IMR-90 (cell line): ENCODE measurements at regions not wholly inside any gene's neighbourhood (a gene's known extent, or its start where the extent isn't known, plus 50 kb on each side); places are given as distances from the start of the nearest gene placed in this dataset.

Source experiments
- ATAC-seq: fragments of 200-7000 bp; cut with Tn5 transposase; 2 replicates; pipeline ENCODE4 v1.9.1; 2020; ENCODE audit warnings: low read depth, mild to moderate bottlenecking, moderate library complexity
- BruUV-seq: library from RNA; stranded (reverse); fragments of 400-500 nt; replicated peaks from 2 replicates; lab custom pipeline; 2021; lab: Mats Ljungman, UMichigan
- CTCF ChIA-PET: fragments of 300-600 bp; formaldehyde crosslinking; extraction: SDS; loops from one replicate; lab custom pipeline; 2021; ENCODE audit warnings: antibody characterized with exemption; lab: Yijun Ruan, JAX
- POLR2A ChIA-PET: fragments of 300-600 bp; sonication (Branson Sonifier 250); formaldehyde crosslinking; loops from one replicate; lab custom pipeline; 2022; ENCODE audit warnings: antibody characterized with exemption; ENCODE audit not compliant: unreplicated experiment; lab: Charles Lee
- DNase-seq: peaks from one replicate; pipeline ENCODE4 v3.0.0; 2013
- H2AFZ ChIP-seq: replicated peaks from 2 replicates; pipeline ENCODE3; 2013; ENCODE audit warnings: low read length, mild to moderate bottlenecking; ENCODE audit not compliant: poor library complexity
- H2AK5ac ChIP-seq: 2 replicates; pipeline ENCODE4 v1.6.1; 2013; ENCODE audit warnings: low read depth, low read length, inconsistent platforms
- H2AK9ac ChIP-seq: replicated peaks from 2 replicates; pipeline ENCODE3; 2013; ENCODE audit warnings: mild to moderate bottlenecking, low read depth, low read length, moderate library complexity; ENCODE audit not compliant: poor library complexity
- H2BK120ac ChIP-seq: 2 replicates; pipeline ENCODE4 v1.6.1; 2013; ENCODE audit warnings: low read depth, low read length, inconsistent platforms
- H2BK15ac ChIP-seq: 3 replicates; pipeline ENCODE4 v1.6.1; 2013; ENCODE audit warnings: low read depth, low read length, inconsistent platforms
- H2BK20ac ChIP-seq: 2 replicates; pipeline ENCODE4 v1.6.1; 2013; ENCODE audit warnings: low read depth, mild to moderate bottlenecking, inconsistent platforms, low read length, moderate library complexity
- H2BK5ac ChIP-seq: 2 replicates; pipeline ENCODE4 v1.6.1; 2013; ENCODE audit warnings: mild to moderate bottlenecking, low read depth, low read length, inconsistent platforms; ENCODE audit not compliant: poor library complexity, severe bottlenecking
- H3K14ac ChIP-seq: replicated peaks from 2 replicates; pipeline ENCODE4 v1.6.1; 2013; ENCODE audit warnings: low read depth, low read length, inconsistent platforms
- H3K18ac ChIP-seq: 2 replicates; pipeline ENCODE4 v1.6.1; 2013; ENCODE audit warnings: low read depth, low read length, control low read depth
- H3K23ac ChIP-seq: 2 replicates; pipeline ENCODE4 v1.6.1; 2013; ENCODE audit warnings: low read depth, low read length, inconsistent platforms
- H3K27ac ChIP-seq: 2 replicates; pipeline ENCODE4 v1.5.1; 2013; ENCODE audit warnings: mild to moderate bottlenecking, control low read depth, low read length; ENCODE audit not compliant: insufficient read depth
- H3K27me3 ChIP-seq: 2 replicates; pipeline ENCODE4 v1.6.1; 2013; ENCODE audit warnings: low read length; ENCODE audit not compliant: control insufficient read depth, insufficient read depth
- H3K36me3 ChIP-seq: 2 replicates; pipeline ENCODE4 v1.6.1; 2013; ENCODE audit warnings: low read length, mixed read lengths; ENCODE audit not compliant: control insufficient read depth, insufficient read depth
- H3K4ac ChIP-seq: 2 replicates; pipeline ENCODE4 v1.6.1; 2013; ENCODE audit warnings: low read depth, low read length, inconsistent platforms
- H3K4me1 ChIP-seq: 2 replicates; pipeline ENCODE4 v1.6.1; 2013; ENCODE audit warnings: low read length, mixed read lengths; ENCODE audit not compliant: control insufficient read depth, insufficient read depth
- H3K4me2 ChIP-seq: 2 replicates; pipeline ENCODE4 v1.6.1; 2013; ENCODE audit warnings: low read depth, mild to moderate bottlenecking, control low read depth, low read length, moderate library complexity
- H3K4me3 ChIP-seq: 2 replicates; pipeline ENCODE4 v1.5.1; 2013; ENCODE audit warnings: low read depth, mild to moderate bottlenecking, control low read depth, low read length, moderate library complexity; ENCODE audit not compliant: insufficient read depth
- H3K56ac ChIP-seq: 2 replicates; pipeline ENCODE4 v1.6.1; 2013; ENCODE audit warnings: low read length, inconsistent platforms; ENCODE audit not compliant: insufficient read depth; ENCODE audit errors: extremely low read depth
- H3K79me1 ChIP-seq, 2 experiments: 2 replicates each; pipeline ENCODE4 v1.6.1; 2013; ENCODE audit warnings: low read length in 2 of 2, inconsistent platforms in 1 of 2, low read depth in 1 of 2
- H3K9ac ChIP-seq: 2 replicates; pipeline ENCODE4 v1.6.1; 2013; ENCODE audit warnings: low read depth, low read length, control low read depth
- H3K9me1 ChIP-seq: 2 replicates; pipeline ENCODE4 v1.6.1; 2013; ENCODE audit warnings: low read length, inconsistent platforms; ENCODE audit not compliant: insufficient read depth
- H3K9me3 ChIP-seq: 2 replicates; pipeline ENCODE4 v1.6.1; 2013; ENCODE audit warnings: low read length; ENCODE audit not compliant: control insufficient read depth, insufficient read depth
- H4K20me1 ChIP-seq: 2 replicates; pipeline ENCODE4 v1.6.1; 2013; ENCODE audit warnings: low read length, inconsistent platforms; ENCODE audit not compliant: insufficient read depth
- H4K5ac ChIP-seq: 2 replicates; pipeline ENCODE4 v1.6.1; 2013; ENCODE audit warnings: mild to moderate bottlenecking, low read depth, low read length, control low read depth
- H4K8ac ChIP-seq, 2 experiments: 2 replicates each; pipeline ENCODE4 v1.6.1; 2013; ENCODE audit warnings: low read depth in 2 of 2, low read length in 2 of 2, control low read depth in 1 of 2, inconsistent platforms in 1 of 2
- H4K91ac ChIP-seq: 2 replicates; pipeline ENCODE4 v1.6.1; 2013; ENCODE audit warnings: low read depth, low read length, inconsistent platforms; ENCODE audit not compliant: insufficient read depth
- BHLHE40 ChIP-seq: fragments of 150-350 bp; IDR thresholded peaks from 2 replicates; pipeline ENCODE4 v1.6.1; 2016; ENCODE audit warnings: mild to moderate bottlenecking, low read depth, low read length
- CEBPB ChIP-seq: IDR thresholded peaks from 2 replicates; pipeline ENCODE4 v1.6.1; 2012; ENCODE audit warnings: low read depth, low read length, improper control_type of control experiment
- CHD1 ChIP-seq: IDR thresholded peaks from 2 replicates; pipeline ENCODE4 v1.6.1; 2012; ENCODE audit warnings: low read depth, low read length, improper control_type of control experiment
- FOS ChIP-seq: fragments of 150-350 bp; IDR thresholded peaks from 2 replicates; pipeline ENCODE4 v1.6.1; 2016; ENCODE audit warnings: low read depth, low read length
- MAFK ChIP-seq: IDR thresholded peaks from 2 replicates; pipeline ENCODE4 v1.6.1; 2012; ENCODE audit warnings: low read depth, low read length, improper control_type of control experiment
- MAZ ChIP-seq: IDR thresholded peaks from 2 replicates; pipeline ENCODE4 v1.6.1; 2012; ENCODE audit warnings: low read depth, mild to moderate bottlenecking, low read length, improper control_type of control experiment, moderate library complexity, borderline replicate concordance
- MXI1 ChIP-seq: IDR thresholded peaks from 2 replicates; pipeline ENCODE4 v1.6.1; 2012; ENCODE audit warnings: low read depth, mild to moderate bottlenecking, low read length, moderate library complexity, borderline replicate concordance
- NFE2L2 ChIP-seq: fragments of 150-350 bp; IDR thresholded peaks from 2 replicates; pipeline ENCODE4 v1.6.1; 2016; ENCODE audit warnings: low read depth, mild to moderate bottlenecking, low read length
- POLR2A ChIP-seq: IDR thresholded peaks from 2 replicates; pipeline ENCODE4 v1.6.1; 2012; ENCODE audit warnings: mild to moderate bottlenecking, low read depth, low read length
- RAD21 ChIP-seq: IDR thresholded peaks from 2 replicates; pipeline ENCODE4 v1.6.1; 2012; ENCODE audit warnings: low read length, improper control_type of control experiment
- RCOR1 ChIP-seq: IDR thresholded peaks from 2 replicates; pipeline ENCODE4 v1.6.1; 2012; ENCODE audit warnings: mild to moderate bottlenecking, low read length, improper control_type of control experiment; ENCODE audit not compliant: insufficient replicate concordance
- RFX5 ChIP-seq: IDR thresholded peaks from 2 replicates; pipeline ENCODE4 v1.8.0; 2012; ENCODE audit warnings: low read depth, mild to moderate bottlenecking, low read length, moderate library complexity
- SMC3 ChIP-seq: fragments of 150-350 bp; IDR thresholded peaks from 2 replicates; pipeline ENCODE4 v1.6.1; 2016; ENCODE audit warnings: low read depth, mild to moderate bottlenecking, antibody characterized with exemption, low read length, moderate library complexity
- WGBS, 2 experiments: methylation state at CpG; one replicate each; pipeline versions ENCODE4 v1.1.5 to v1.1.7; 2013; ENCODE audit warnings: missing lambda C conversion rate in 2 of 2; ENCODE audit not compliant: insufficient read length in 1 of 2; ENCODE audit errors: extremely low coverage in 2 of 2; 5-methylcytosine and 5-hydroxymethylcytosine counted together
- dilution Hi-C: fragments of 300-500 bp; cut with HindIII; formaldehyde crosslinking; loops from one replicate; pipeline ENCODE4 v1.14.3; 2018; ENCODE audit warnings: low sequenced_read_pairs; ENCODE audit not compliant: unreplicated experiment
- in situ Hi-C: fragments of 300-500 bp; cut with MboI; formaldehyde crosslinking; loops from 3 replicates; pipeline ENCODE4 v1.14.3; 2019; ENCODE audit warnings: low sequenced_read_pairs, inconsistent platforms, mixed read lengths
- intact Hi-C: fragments of 100-400 bp; cut with micrococcal nuclease; formaldehyde crosslinking; loops from 2 replicates; pipeline ENCODE4 v1.10.0; 2022
- TF ChIP-seq, protein P1 (sequence below): fragments of 150-350 bp; IDR thresholded peaks from 2 replicates; pipeline ENCODE4 v1.6.1; 2017; ENCODE audit warnings: mild to moderate bottlenecking, antibody characterized with exemption, low read length, low read depth
- TF ChIP-seq, protein P2 (sequence below): fragments of 150-350 bp; IDR thresholded peaks from 2 replicates; pipeline ENCODE4 v1.6.1; 2016; ENCODE audit warnings: low read depth, mild to moderate bottlenecking, low read length, moderate library complexity, borderline replicate concordance
- TF ChIP-seq, protein P3 (sequence below): conservative IDR thresholded peaks from 2 replicates; pipeline ENCODE4 v1.5.1; 2012; ENCODE audit warnings: mild to moderate bottlenecking, low read depth, low read length, improper control_type of control experiment

DNA sequence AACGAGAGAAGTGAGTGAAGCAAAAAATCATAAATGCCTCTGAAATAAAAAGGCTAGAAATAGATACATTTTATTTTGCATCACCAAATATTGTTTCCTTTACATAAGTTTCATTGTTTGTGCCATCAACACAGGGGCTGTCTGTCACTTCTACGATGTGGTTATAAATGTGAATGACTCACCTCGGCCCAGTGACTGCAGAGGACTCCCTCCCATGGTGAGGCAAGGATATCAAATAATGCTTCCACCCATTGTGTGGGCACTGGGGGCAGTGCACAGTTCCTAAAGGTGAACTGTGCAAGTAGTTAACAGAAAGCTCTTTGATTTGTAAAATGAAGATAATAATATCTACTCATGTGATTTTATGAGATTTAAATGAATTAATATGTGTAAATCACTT lies 230.3 kb upstream of the NEIL3 start:
- Histone ChIP-seq H2AK9ac (no peak overlapping the region), H3K27ac (no peak overlapping the region), H4K8ac (no peak overlapping the region), H3K4ac (no peak overlapping the region), H3K9ac (no peak overlapping the region), H2AFZ (no peak overlapping the region), H3K4me3 (no peak overlapping the region), H3K79me1 (no peaks in the 10 kb centered on the region), H4K5ac (no peak overlapping the region), H2BK20ac (no peak overlapping the region), H2AK5ac (no peak overlapping the region), H2BK120ac (no peak overlapping the region), H2BK15ac (no peak overlapping the region), H4K20me1 (no peaks in the 10 kb centered on the region), H3K4me2 (no peak overlapping the region), H3K23ac (no peak overlapping the region), H3K14ac (no peak overlapping the region), H3K9me1 (no peaks in the 10 kb centered on the region), H3K9me3 (no peaks in the 10 kb centered on the region), H4K91ac (no peak overlapping the region), H3K56ac (no peak overlapping the region), H3K36me3 (no peaks in the 10 kb centered on the region), H3K18ac (no peak overlapping the region), H3K4me1 (no peaks in the 10 kb centered on the region), H3K27me3 (no peaks in the 10 kb centered on the region), H2BK5ac (no peak overlapping the region)
- ChIA-PET CTCF (interaction anchor here (0.7 kb wide), 1 partner anchor 236 kb away, joined by 3 read pairs; no protein-coding TSS in a partner anchor), POLR2A (no interaction called here)
- TF ChIP-seq BHLHE40 (no peak), MAFK (no peak), RFX5 (no peak), MAZ (no peak), FOS (no peak), MXI1 (no peak), CEBPB (no peak), SMC3 (no peak), POLR2A (no peak), RAD21 (no peak), RCOR1 (no peak), CHD1 (no peak), NFE2L2 (no peak)
- TF ChIP-seq, protein P1, sequence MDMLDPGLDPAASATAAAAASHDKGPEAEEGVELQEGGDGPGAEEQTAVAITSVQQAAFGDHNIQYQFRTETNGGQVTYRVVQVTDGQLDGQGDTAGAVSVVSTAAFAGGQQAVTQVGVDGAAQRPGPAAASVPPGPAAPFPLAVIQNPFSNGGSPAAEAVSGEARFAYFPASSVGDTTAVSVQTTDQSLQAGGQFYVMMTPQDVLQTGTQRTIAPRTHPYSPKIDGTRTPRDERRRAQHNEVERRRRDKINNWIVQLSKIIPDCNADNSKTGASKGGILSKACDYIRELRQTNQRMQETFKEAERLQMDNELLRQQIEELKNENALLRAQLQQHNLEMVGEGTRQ = no peak
- TF ChIP-seq, protein P2, sequence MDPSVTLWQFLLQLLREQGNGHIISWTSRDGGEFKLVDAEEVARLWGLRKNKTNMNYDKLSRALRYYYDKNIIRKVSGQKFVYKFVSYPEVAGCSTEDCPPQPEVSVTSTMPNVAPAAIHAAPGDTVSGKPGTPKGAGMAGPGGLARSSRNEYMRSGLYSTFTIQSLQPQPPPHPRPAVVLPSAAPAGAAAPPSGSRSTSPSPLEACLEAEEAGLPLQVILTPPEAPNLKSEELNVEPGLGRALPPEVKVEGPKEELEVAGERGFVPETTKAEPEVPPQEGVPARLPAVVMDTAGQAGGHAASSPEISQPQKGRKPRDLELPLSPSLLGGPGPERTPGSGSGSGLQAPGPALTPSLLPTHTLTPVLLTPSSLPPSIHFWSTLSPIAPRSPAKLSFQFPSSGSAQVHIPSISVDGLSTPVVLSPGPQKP = no peak
- TF ChIP-seq, protein P3, sequence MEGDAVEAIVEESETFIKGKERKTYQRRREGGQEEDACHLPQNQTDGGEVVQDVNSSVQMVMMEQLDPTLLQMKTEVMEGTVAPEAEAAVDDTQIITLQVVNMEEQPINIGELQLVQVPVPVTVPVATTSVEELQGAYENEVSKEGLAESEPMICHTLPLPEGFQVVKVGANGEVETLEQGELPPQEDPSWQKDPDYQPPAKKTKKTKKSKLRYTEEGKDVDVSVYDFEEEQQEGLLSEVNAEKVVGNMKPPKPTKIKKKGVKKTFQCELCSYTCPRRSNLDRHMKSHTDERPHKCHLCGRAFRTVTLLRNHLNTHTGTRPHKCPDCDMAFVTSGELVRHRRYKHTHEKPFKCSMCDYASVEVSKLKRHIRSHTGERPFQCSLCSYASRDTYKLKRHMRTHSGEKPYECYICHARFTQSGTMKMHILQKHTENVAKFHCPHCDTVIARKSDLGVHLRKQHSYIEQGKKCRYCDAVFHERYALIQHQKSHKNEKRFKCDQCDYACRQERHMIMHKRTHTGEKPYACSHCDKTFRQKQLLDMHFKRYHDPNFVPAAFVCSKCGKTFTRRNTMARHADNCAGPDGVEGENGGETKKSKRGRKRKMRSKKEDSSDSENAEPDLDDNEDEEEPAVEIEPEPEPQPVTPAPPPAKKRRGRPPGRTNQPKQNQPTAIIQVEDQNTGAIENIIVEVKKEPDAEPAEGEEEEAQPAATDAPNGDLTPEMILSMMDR = no peak
- DNase-seq (no peak), ATAC-seq (no peak)
- in situ Hi-C loops = no loop called here
- BruUV-seq = no TSS peak
- intact Hi-C loops = loop anchor here (2.0 kb wide), 1 partner anchor 15 kb away; no protein-coding TSS in a partner anchor
- no CpG with 5 or more reads among the region's 3 CpGs for WGBS, 2 experiments
- dilution Hi-C loops = no loop called here
